Keratinocyte (primary cell): ENCODE measurements at regions not wholly inside any gene's neighbourhood (a gene's known extent, or its start where the extent isn't known, plus 50 kb on each side); places are given as distances from the start of the nearest gene placed in this dataset.

ENCODE experiments used
- DNase-seq: peaks from one replicate; pipeline ENCODE4 v3.0.0-alpha.2; 2011; ENCODE audit warnings: low read depth, missing footprints, low spot score
- FAIRE-seq: peaks from 2 replicates; lab custom pipeline; 2011; peaks lifted over from hg19 to GRCh38; lab: Jason Lieb, UNC
- H2AFZ ChIP-seq: 2 replicates; pipeline ENCODE4 v1.6.0; 2012; ENCODE audit warnings: low read length, control low read depth, inconsistent platforms; ENCODE audit not compliant: control insufficient read depth
- H3K27ac ChIP-seq: 2 replicates; pipeline ENCODE4 v1.5.1; 2011; ENCODE audit warnings: low read length; ENCODE audit not compliant: control insufficient read depth, insufficient read depth
- H3K27me3 ChIP-seq: 3 replicates; pipeline ENCODE4 v1.6.0; 2011; ENCODE audit warnings: low read length; ENCODE audit not compliant: control insufficient read depth, insufficient read depth; ENCODE audit errors: extremely low read depth
- H3K36me3 ChIP-seq, 2 experiments: 2 replicates in 1 of 2; 3 replicates in 1 of 2; pipeline ENCODE4 v1.5.1; 2011; ENCODE audit warnings: low read length in 2 of 2, mild to moderate bottlenecking in 1 of 2; ENCODE audit not compliant: control insufficient read depth in 2 of 2, insufficient read depth in 2 of 2; ENCODE audit errors: extremely low read depth in 1 of 2
- H3K4me1 ChIP-seq: 3 replicates; pipeline ENCODE4 v1.5.1; 2011; ENCODE audit warnings: low read length; ENCODE audit not compliant: control insufficient read depth, insufficient read depth; ENCODE audit errors: extremely low read depth
- H3K4me2 ChIP-seq: 3 replicates; pipeline ENCODE4 v1.6.0; 2011; ENCODE audit warnings: low read depth, low read length; ENCODE audit not compliant: control insufficient read depth, insufficient read depth; ENCODE audit errors: extremely low read depth
- H3K4me3 ChIP-seq, 3 experiments: fragments of 200-600 bp in 1 of 3; sonication (generic) in 1 of 3; 2 replicates in 2 of 3; 3 replicates in 1 of 3; pipeline ENCODE4 v1.5.1; 2011 to 2016; ENCODE audit warnings: low read length in 3 of 3, mild to moderate bottlenecking in 3 of 3, control low read depth in 2 of 3, inconsistent platforms in 1 of 3, low read depth in 1 of 3, mixed read lengths in 1 of 3, mixed run types in 1 of 3, moderate library complexity in 1 of 3; ENCODE audit not compliant: control insufficient read depth in 2 of 3, insufficient read depth in 2 of 3; ENCODE audit errors: extremely low read depth in 1 of 3
- H3K79me2 ChIP-seq: 2 replicates; pipeline ENCODE4 v1.6.0; 2012; ENCODE audit warnings: low read length; ENCODE audit not compliant: control insufficient read depth, insufficient read depth
- H3K9ac ChIP-seq: 3 replicates; pipeline ENCODE4 v1.6.0; 2011; ENCODE audit warnings: low read length; ENCODE audit not compliant: control insufficient read depth, insufficient read depth; ENCODE audit errors: extremely low read depth
- H3K9me1 ChIP-seq: 3 replicates; pipeline ENCODE4 v1.6.0; 2011; ENCODE audit warnings: low read length; ENCODE audit not compliant: control insufficient read depth, insufficient read depth; ENCODE audit errors: extremely low read depth
- H3K9me3 ChIP-seq: 2 replicates; pipeline ENCODE4 v1.5.1; 2012; ENCODE audit warnings: low read depth, low read length; ENCODE audit not compliant: control insufficient read depth
- H4K20me1 ChIP-seq: 3 replicates; pipeline ENCODE4 v1.6.0; 2011; ENCODE audit warnings: low read length; ENCODE audit not compliant: control insufficient read depth, insufficient read depth; ENCODE audit errors: extremely low read depth
- CTCF ChIP-seq, 3 experiments: IDR thresholded peaks in 1 of 3; conservative IDR thresholded peaks in 1 of 3; optimal IDR thresholded peaks in 1 of 3; 2 replicates in 2 of 3; 3 replicates in 1 of 3; pipeline versions ENCODE3 to v1.5.1; 2011; ENCODE audit warnings: low read length in 3 of 3, mild to moderate bottlenecking in 3 of 3, moderate library complexity in 2 of 3, control low read depth in 1 of 3, inconsistent platforms in 1 of 3; ENCODE audit not compliant: insufficient read depth in 2 of 3; ENCODE audit errors: extremely low read depth in 1 of 3
- EZH2 ChIP-seq: IDR thresholded peaks from one replicate; pipeline ENCODE4 v1.6.1; 2012; ENCODE audit warnings: inconsistent platforms, mild to moderate bottlenecking, low read length, moderate library complexity
- dilution Hi-C: fragments of 300-500 bp; cut with MboI; formaldehyde crosslinking; loops from one replicate; pipeline ENCODE4 v1.7.0; 2020; ENCODE audit warnings: low sequenced_read_pairs; ENCODE audit not compliant: extremely low pct_ligation_motif_present

GRCh38 chr3:146827836-146828235 lies 222.7 kb upstream of the PLSCR5 start:
- H3K4me3 ChIP-seq: no peak overlapping the region
- H2AFZ ChIP-seq: no peak overlapping the region
- H3K4me2 ChIP-seq: no peak overlapping the region
- H3K27me3 ChIP-seq: no peaks in the 10 kb centered on the region
- no peak for DNase-seq
- TF ChIP-seq CTCF (optimal IDR thresholded peaks at IDR 0.05 in 1 of 3, IDR thresholded peaks at IDR 0.05 in 1 of 3, conservative IDR thresholded peaks at IDR 0.05 in 1 of 3; ENCODE audit: extremely low read depth in 1 of 3, insufficient read depth in 2 of 3, low read length in 3 of 3): no peak
- H3K4me1 ChIP-seq: no peaks in the 10 kb centered on the region
- FAIRE-seq: no peak
- no peak overlapping the region for H3K27ac ChIP-seq
- dilution Hi-C loops: no loop called here
- no peaks in the 10 kb centered on the region for H3K36me3 ChIP-seq
- no peaks in the 10 kb centered on the region for H3K9me1 ChIP-seq
- no peaks in the 10 kb centered on the region for H4K20me1 ChIP-seq
- no peaks in the 10 kb centered on the region for H3K79me2 ChIP-seq
- H3K9ac ChIP-seq: no peak overlapping the region
- H3K9me3 ChIP-seq: no peaks in the 10 kb centered on the region

DNA sequence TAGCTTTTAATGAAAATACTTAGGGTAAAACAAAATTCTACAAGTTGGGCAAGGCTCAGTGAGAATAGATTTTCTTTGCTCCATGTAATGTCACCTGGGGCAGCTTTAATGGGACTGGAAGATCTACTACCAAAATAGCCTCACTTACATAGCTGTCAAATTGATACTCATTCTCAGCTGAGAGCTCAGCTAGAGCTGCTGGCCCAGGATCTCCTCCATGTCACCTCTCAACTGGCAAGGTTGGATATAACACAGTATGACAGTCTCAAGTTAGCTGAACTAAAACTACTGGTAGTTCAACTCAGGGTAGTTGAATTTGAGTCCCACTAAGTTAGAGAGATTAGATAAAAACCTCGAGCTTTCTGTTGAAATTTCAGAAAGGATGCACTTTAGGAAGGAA lies 218.5 kb upstream of the PLSCR5 start:
- FAIRE-seq (no peak), DNase-seq (no peak)
- Histone ChIP-seq H3K36me3 (no peaks in the 10 kb centered on the region), H2AFZ (no peak overlapping the region), H3K27ac (no peak overlapping the region), H3K4me1 (no peaks in the 10 kb centered on the region), H3K9me1 (no peaks in the 10 kb centered on the region), H3K79me2 (no peaks in the 10 kb centered on the region), H3K4me3 (no peak overlapping the region), H4K20me1 (no peaks in the 10 kb centered on the region), H3K9me3 (no peaks in the 10 kb centered on the region), H3K9ac (no peak overlapping the region), H3K27me3 (no peaks in the 10 kb centered on the region), H3K4me2 (no peak overlapping the region)
- TF ChIP-seq CTCF (optimal IDR thresholded peaks at IDR 0.05 in 1 of 3, IDR thresholded peaks at IDR 0.05 in 1 of 3, conservative IDR thresholded peaks at IDR 0.05 in 1 of 3; ENCODE audit: extremely low read depth in 1 of 3, insufficient read depth in 2 of 3, low read length in 3 of 3) (no peak), EZH2 (no peak)
- dilution Hi-C loops: no loop called here
